ENCODE measurements at regions not wholly inside any gene's neighbourhood (a gene's known extent, or its start where the extent isn't known, plus 50 kb on each side); places are given as distances from the start of the nearest gene placed in this dataset.

- Histone ChIP-seq H3K4me3 (ENCODE audit: low read depth in 1 of 2, low read length in 1 of 2) (no peak overlapping the region), H3K27me3 (no peaks in the 10 kb centered on the region), H3K27ac (no peak overlapping the region), H3K36me3 (no peaks in the 10 kb centered on the region), H3K9me3 (no peaks in the 10 kb centered on the region), H3K4me1 (ENCODE audit: control insufficient read depth in 1 of 2, insufficient read depth in 1 of 2, low read depth in 1 of 2, low read length in 1 of 2) (no peaks in the 10 kb centered on the region)
- TF ChIP-seq CTCF (IDR thresholded peaks at IDR 0.05), result no peak
Measured at GRCh38 chr4:177611974-177612664, 169.9 kb upstream of the AGA start.

- Histone ChIP-seq H3K9me3 (no peaks in the 10 kb centered on the region), H3K36me3 (no peaks in the 10 kb centered on the region), H3K4me3 (ENCODE audit: low read depth in 1 of 2, low read length in 1 of 2) (no peak overlapping the region), H3K4me1 (ENCODE audit: control insufficient read depth in 1 of 2, insufficient read depth in 1 of 2, low read depth in 1 of 2, low read length in 1 of 2) (no peaks in the 10 kb centered on the region), H3K27ac (no peak overlapping the region), H3K27me3 (no peaks in the 10 kb centered on the region)
- TF ChIP-seq CTCF (IDR thresholded peaks at IDR 0.05), result no peak
Measured at GRCh38 chr4:177612684-177613083, 170.4 kb upstream of the AGA start.

GRCh38 chr4:177632481-177632880, 190.2 kb upstream of the AGA start:
- Histone ChIP-seq H3K4me3 (ENCODE audit: low read depth in 1 of 2, low read length in 1 of 2) (no peak overlapping the region), H3K27ac (no peak overlapping the region), H3K27me3 (no peaks in the 10 kb centered on the region), H3K9me3 (no peaks in the 10 kb centered on the region), H3K4me1 (ENCODE audit: control insufficient read depth in 1 of 2, insufficient read depth in 1 of 2, low read depth in 1 of 2, low read length in 1 of 2) (no peaks in the 10 kb centered on the region), H3K36me3 (no peaks in the 10 kb centered on the region)
- TF ChIP-seq CTCF (IDR thresholded peaks at IDR 0.05), result no peak

GRCh38 chr4:177638871-177639270, 196.6 kb upstream of the AGA start:
- no peaks in the 10 kb centered on the region for H3K4me1 ChIP-seq (ENCODE audit: control insufficient read depth in 1 of 2, insufficient read depth in 1 of 2, low read depth in 1 of 2, low read length in 1 of 2)
- no peak for TF ChIP-seq CTCF (IDR thresholded peaks at IDR 0.05)
- H3K36me3 ChIP-seq, result no peaks in the 10 kb centered on the region
- no peaks in the 10 kb centered on the region for H3K9me3 ChIP-seq
- no peak overlapping the region for H3K4me3 ChIP-seq (ENCODE audit: low read depth in 1 of 2, low read length in 1 of 2)
- no peaks in the 10 kb centered on the region for H3K27me3 ChIP-seq
- H3K27ac ChIP-seq, result no peak overlapping the region

- Histone ChIP-seq H3K36me3 (no peaks in the 10 kb centered on the region), H3K27ac (no peak overlapping the region), H3K27me3 (no peaks in the 10 kb centered on the region), H3K4me3 (ENCODE audit: low read depth in 1 of 2, low read length in 1 of 2) (no peak overlapping the region), H3K4me1 (ENCODE audit: control insufficient read depth in 1 of 2, insufficient read depth in 1 of 2, low read depth in 1 of 2, low read length in 1 of 2) (no peaks in the 10 kb centered on the region), H3K9me3 (no peaks in the 10 kb centered on the region)
- TF ChIP-seq CTCF (IDR thresholded peaks at IDR 0.05), result no peak
Measured at GRCh38 chr4:177640864-177641263, 198.6 kb upstream of the AGA start.
